Retinal pigment epithelial cell (primary cell): ENCODE measurements at regions not wholly inside any gene's neighbourhood (a gene's known extent, or its start where the extent isn't known, plus 50 kb on each side); places are given as distances from the start of the nearest gene placed in this dataset.

Experiments
- DNase-seq: peaks from one replicate; pipeline ENCODE4 v3.0.0-alpha.2; 2010; ENCODE audit warnings: low read depth
- H3K4me3 ChIP-seq: 2 replicates; pipeline ENCODE4 v1.5.1; 2011; ENCODE audit warnings: mild to moderate bottlenecking, low read length, control low read depth, moderate library complexity
- CTCF ChIP-seq: conservative IDR thresholded peaks from 2 replicates; pipeline ENCODE4 v1.5.1; 2011; ENCODE audit warnings: low read depth, low read length, control low read depth, inconsistent platforms

GRCh38 chr1:38297246-38297645 is 250.7 kb upstream of the POU3F1 start:
- DNase-seq: no peak
- H3K4me3 ChIP-seq: no peak overlapping the region
- TF ChIP-seq CTCF: no peak

DNA sequence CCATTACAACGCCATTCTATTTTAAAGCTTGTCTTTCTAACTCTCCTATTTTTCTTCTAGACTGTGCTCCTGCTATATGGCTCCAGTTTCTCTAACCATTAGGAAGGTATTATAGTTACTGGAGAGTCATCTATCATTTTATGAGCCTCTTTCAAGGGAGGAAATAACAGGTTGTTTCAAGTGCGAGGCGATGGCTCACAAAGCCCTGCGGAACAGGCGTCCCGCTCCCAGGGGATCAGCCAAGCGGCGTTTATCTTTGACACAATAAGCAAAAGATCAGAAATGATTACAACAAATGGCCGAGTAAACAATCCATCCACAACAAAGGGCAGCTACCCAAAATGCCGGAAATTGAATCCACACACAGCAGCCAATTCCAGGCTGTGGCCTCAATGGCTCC is 249.5 kb upstream of the POU3F1 start:
- H3K4me3 ChIP-seq: no peak overlapping the region
- no peak for DNase-seq
- TF ChIP-seq CTCF: no peak

DNA sequence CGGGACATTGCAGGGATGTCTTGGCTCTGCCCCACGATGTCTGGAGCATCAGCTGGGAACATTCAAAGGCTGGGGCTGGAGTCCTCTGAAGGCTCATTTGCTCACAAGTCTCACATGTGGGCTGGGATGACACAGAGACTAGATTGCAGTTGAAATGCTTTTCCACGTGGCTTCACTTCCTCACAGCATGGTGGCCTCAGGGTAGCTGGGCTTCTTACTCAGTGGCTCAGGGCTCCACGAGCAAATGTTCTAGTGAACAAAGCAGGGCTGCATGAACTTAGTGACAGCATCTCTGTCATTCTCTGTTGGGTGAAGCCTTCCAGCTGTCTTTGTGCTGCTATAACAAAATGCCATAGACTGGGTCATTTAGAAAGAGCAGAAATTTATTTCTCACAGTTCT is 247.0 kb upstream of the POU3F1 start:
- no peak for TF ChIP-seq CTCF
- H3K4me3 ChIP-seq: no peak overlapping the region
- no peak for DNase-seq

GRCh38 chr1:38292969-38293368 is 246.4 kb upstream of the POU3F1 start:
- H3K4me3 ChIP-seq: no peak overlapping the region
- DNase-seq: no peak
- no peak for TF ChIP-seq CTCF

DNA sequence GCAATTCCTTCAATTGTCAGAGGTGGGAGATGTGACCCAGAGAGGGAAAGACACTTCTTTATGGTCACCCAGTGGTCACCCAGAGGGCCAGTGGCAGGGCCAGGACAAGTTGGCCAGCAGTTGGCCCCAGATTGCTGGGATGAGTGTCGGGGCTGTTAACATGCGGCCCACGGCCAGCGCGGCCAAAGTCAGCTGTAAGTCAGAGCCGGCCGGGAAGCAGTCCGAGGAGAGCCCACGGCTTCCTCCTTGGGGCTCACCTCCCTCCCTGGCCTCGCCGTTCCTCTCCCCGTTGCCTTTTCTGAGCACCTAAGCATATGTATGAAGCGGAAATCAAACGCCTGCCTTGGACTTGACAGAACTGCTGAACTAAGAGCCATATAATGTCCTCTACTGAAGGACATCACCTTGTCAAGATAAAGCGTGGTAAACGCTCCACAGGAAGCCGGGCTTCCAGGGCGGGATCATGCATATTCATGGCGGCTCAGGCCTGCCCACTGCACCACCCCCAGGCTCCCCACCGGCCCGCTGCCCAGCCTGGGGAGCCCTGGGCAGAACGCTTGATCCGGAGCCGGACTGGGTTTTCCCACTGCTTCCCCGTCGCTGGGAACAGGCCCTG is 245.4 kb upstream of the POU3F1 start:
- DNase-seq: no peak
- no peak overlapping the region for H3K4me3 ChIP-seq
- no peak for TF ChIP-seq CTCF

DNA sequence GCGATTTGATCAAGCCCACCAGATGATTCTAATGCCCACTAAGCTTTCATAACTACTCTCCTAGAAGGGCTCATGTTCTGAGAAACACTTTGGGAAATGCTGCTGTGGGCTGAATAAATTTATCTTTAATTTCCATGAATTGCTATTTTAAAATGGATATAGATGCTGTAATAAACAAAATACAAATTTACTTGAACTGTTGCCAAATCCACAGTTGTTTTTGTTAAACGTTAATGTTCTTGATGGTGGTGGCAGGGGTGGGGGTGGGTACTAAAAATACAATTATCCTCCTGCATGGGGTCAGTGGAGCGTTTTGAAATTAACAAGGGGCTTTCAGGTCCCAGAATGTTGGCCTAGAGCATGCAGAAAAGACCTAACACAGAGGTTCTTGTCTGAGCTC is 244.7 kb upstream of the POU3F1 start:
- DNase-seq: no peak
- no peak overlapping the region for H3K4me3 ChIP-seq
- TF ChIP-seq CTCF: no peak

DNA sequence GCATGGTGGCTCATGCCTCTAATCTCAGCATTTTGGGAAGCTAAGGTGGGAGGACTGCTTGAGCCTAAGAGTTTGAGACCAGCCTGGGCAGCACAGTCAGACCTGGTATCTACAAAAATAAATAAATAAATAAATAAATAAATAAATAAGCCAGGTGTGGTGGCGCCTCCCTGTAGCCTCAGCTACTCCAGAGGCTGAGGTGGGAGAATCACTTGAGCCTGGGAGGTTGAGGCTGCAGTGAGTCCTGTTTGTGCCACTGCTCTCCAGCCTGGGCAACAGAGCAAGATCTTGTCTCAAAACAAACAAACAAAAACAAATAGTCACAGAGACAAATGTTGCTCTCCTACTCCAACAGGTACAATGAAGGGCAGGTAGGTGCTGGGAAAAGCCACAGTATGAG is 242.4 kb upstream of the POU3F1 start:
- no peak for DNase-seq
- H3K4me3 ChIP-seq: no peak overlapping the region
- TF ChIP-seq CTCF: no peak
